H4 (cell line): ENCODE measurements at regions not wholly inside any gene's neighbourhood (a gene's known extent, or its start where the extent isn't known, plus 50 kb on each side); places are given as distances from the start of the nearest gene placed in this dataset.
A peak's percentile ranks its signal among the peaks of the same experiment; 100 is the strongest.

Experiments
- DNase-seq: peaks from one replicate; pipeline ENCODE4 v3.0.0-alpha.2; 2015; ENCODE audit warnings: low spot score

- no peak for DNase-seq
Observed at GRCh38 chr9:78863531-78863930, 566.6 kb downstream of the PSAT1 start.

- DNase-seq = no peak
Observed at GRCh38 chr9:78865737-78866136, 568.8 kb downstream of the PSAT1 start.

GRCh38 chr9:78866207-78867132, 569.5 kb downstream of the PSAT1 start:
- DNase-seq = peak; percentile 82

- peak; percentile 13 for DNase-seq
Observed at GRCh38 chr9:78871086-78871451, 574.1 kb downstream of the PSAT1 start.

GRCh38 chr9:78871452-78872331, 574.8 kb downstream of the PSAT1 start:
- peak; percentile 93 for DNase-seq

GRCh38 chr9:78874061-78874460, 577.1 kb downstream of the PSAT1 start:
- no peak for DNase-seq

- DNase-seq = no peak
Observed at GRCh38 chr9:78879324-78880100, 582.6 kb downstream of the PSAT1 start.

- no peak for DNase-seq
Observed at GRCh38 chr9:78881295-78881694, 584.4 kb downstream of the PSAT1 start.

- no peak for DNase-seq
Observed at GRCh38 chr9:78882481-78882880, 585.6 kb downstream of the PSAT1 start.

- no peak for DNase-seq
Observed at GRCh38 chr9:78884611-78885150, 587.8 kb downstream of the PSAT1 start.

GRCh38 chr9:78892182-78892581, 595.3 kb downstream of the PSAT1 start:
- no peak for DNase-seq

GRCh38 chr9:78892769-78893168, 595.8 kb downstream of the PSAT1 start:
- no peak for DNase-seq

GRCh38 chr9:78893774-78894401, 597.0 kb downstream of the PSAT1 start:
- no peak for DNase-seq

- DNase-seq = no peak
Observed at GRCh38 chr9:78896479-78896878, 599.6 kb downstream of the PSAT1 start.

GRCh38 chr9:78898234-78898633, 601.3 kb downstream of the PSAT1 start:
- no peak for DNase-seq

GRCh38 chr9:78899006-78899405, 602.1 kb downstream of the PSAT1 start:
- no peak for DNase-seq

- no peak for DNase-seq
Observed at GRCh38 chr9:78900500-78900899, 603.6 kb downstream of the PSAT1 start.

GRCh38 chr9:78902051-78902450, 605.1 kb downstream of the PSAT1 start:
- DNase-seq = no peak

- no peak for DNase-seq
Observed at GRCh38 chr9:78903581-78903980, 606.7 kb downstream of the PSAT1 start.

GRCh38 chr9:78904686-78905085, 607.8 kb downstream of the PSAT1 start:
- DNase-seq = no peak

- DNase-seq = no peak
Observed at GRCh38 chr9:78905387-78905786, 608.5 kb downstream of the PSAT1 start.
